GM12874 (cell line): ENCODE measurements at regions not wholly inside any gene's neighbourhood (a gene's known extent, or its start where the extent isn't known, plus 50 kb on each side); places are given as distances from the start of the nearest gene placed in this dataset.

Experiments used
- CTCF ChIP-seq: IDR thresholded peaks from 2 replicates; pipeline ENCODE4 v1.5.1; 2011; ENCODE audit warnings: low read depth, mild to moderate bottlenecking, control low read depth, low read length, moderate library complexity; ENCODE audit not compliant: insufficient read depth

DNA sequence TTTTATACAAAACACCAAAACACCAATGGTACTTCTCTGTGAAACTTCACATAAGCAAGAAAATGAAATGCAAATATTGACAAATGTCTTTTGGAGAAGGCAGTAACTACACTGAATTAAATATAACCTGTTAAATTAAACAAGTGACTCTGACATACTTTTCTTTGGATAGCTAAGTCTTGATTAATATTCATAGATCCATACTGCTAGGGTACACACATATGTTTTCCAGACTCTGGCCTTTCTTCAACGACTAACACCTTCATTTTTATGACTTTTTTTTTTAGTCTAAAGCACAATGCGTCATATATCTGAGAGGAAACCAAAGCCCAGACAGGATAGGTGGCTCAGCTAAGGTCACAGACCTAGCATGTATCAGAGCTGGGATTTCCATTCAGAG lies 263.7 kb downstream of the TENT4A start:
- no peak for TF ChIP-seq CTCF

GRCh38 chr5:6979061-6979460 lies 265.8 kb downstream of the TENT4A start:
- TF ChIP-seq CTCF: no peak

GRCh38 chr5:6989230-6989629 lies 276.0 kb downstream of the TENT4A start:
- TF ChIP-seq CTCF: no peak

- TF ChIP-seq CTCF: no peak
Observed at GRCh38 chr5:6994097-6994496, 280.9 kb downstream of the TENT4A start.

GRCh38 chr5:6995115-6995514 lies 281.9 kb downstream of the TENT4A start:
- TF ChIP-seq CTCF: no peak

GRCh38 chr5:7000310-7000709 lies 287.1 kb downstream of the TENT4A start:
- TF ChIP-seq CTCF: no peak

DNA sequence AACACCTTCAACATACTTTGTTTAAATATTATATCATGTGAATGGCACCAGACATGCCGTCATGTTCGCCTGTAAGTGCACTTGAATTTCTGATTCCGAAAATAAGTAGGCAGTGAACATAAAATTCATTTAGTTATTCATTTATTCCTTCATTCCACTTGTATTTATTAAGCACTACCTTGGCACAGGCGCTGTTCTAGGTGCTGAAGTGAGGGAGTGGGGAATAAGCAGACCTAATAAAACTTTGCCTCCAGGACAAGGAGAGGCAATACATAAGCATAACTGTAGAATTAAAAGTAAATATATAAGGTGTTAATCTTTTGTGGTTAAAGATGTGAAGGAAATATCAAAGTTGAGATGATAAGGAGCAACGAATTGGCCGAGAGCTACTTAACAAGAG lies 297.4 kb downstream of the TENT4A start:
- no peak for TF ChIP-seq CTCF

GRCh38 chr5:7012057-7012456 lies 298.8 kb downstream of the TENT4A start:
- no peak for TF ChIP-seq CTCF
